ENCODE measurements at regions not wholly inside any gene's neighbourhood (a gene's known extent, or its start where the extent isn't known, plus 50 kb on each side); places are given as distances from the start of the nearest gene placed in this dataset.

DNA sequence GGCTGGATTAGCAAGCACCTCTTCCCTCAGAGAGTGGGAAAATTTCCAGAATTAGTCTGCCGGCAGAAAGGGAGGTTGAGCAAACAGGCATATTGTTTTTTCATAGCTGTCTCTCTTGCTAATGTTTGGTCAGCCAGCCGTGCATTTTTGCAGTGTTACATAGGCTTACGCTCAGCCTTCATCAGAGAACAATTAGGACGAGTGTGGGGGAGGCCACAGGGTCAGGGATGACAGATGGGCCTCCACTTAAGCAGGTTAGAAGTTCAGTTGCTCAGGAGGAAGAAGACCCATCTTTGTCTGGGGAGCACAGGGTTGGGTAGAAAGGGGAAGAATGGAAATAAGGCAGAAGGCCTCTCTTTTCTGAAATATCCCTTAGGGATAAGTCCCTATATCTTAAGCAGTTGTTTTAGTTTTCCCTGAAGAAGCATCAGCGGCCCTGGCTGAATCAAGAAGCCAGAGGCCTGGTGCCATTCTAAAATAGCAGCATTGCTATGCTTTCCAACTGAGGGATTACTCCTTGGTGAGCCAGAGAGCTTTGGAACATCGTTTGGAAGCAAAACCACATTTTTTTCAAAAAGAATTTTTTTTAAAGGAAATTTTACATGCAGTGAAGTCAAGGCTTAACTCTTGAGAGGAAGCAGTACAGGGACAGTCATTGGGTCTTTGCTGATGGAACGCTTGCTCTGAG, 118.8 kb downstream of the SMIM20 start:
- H3K9me3 ChIP-seq = no peaks in the 10 kb centered on the region
- no peaks in the 10 kb centered on the region for H3K4me1 ChIP-seq
- H3K4me2 ChIP-seq = no peak overlapping the region
- POLR2A ChIA-PET = no interaction called here
- no peak overlapping the region for H3K27ac ChIP-seq
- no peak for TF ChIP-seq SREBF2 (IDR thresholded peaks at IDR 0.05)
- no peak for TF ChIP-seq FOSL2 (IDR thresholded peaks at IDR 0.05)
- no peak for TF ChIP-seq FOSL2 (CRISPR knock-in tag; IDR thresholded peaks at IDR 0.05)
- no peak for TF ChIP-seq CHD2 (IDR thresholded peaks at IDR 0.05; ENCODE audit: low read length, partially characterized antibody)
- no peak for TF ChIP-seq RAD21 (conservative IDR thresholded peaks at IDR 0.05 in 1 of 2, IDR thresholded peaks at IDR 0.05 in 1 of 2)
- no peak for TF ChIP-seq FOXS1 (CRISPR knock-in tag; IDR thresholded peaks at IDR 0.05)
- no peak for TF ChIP-seq TP53 (CRISPR knock-in tag; IDR thresholded peaks at IDR 0.05)
- TF ChIP-seq MYC (IDR thresholded peaks at IDR 0.05; ENCODE audit: borderline replicate concordance, low read length) = no peak
- no peak for TF ChIP-seq CHD4 (IDR thresholded peaks at IDR 0.05; ENCODE audit: borderline replicate concordance)
- TF ChIP-seq CTCF (IDR thresholded peaks at IDR 0.05) = no peak
- TF ChIP-seq MAZ (IDR thresholded peaks at IDR 0.05; ENCODE audit: borderline replicate concordance, low read depth, low read length) = no peak
- no peak for TF ChIP-seq E2F6 (IDR thresholded peaks at IDR 0.05; ENCODE audit: borderline replicate concordance, low read depth)
- TF ChIP-seq, protein P1, sequence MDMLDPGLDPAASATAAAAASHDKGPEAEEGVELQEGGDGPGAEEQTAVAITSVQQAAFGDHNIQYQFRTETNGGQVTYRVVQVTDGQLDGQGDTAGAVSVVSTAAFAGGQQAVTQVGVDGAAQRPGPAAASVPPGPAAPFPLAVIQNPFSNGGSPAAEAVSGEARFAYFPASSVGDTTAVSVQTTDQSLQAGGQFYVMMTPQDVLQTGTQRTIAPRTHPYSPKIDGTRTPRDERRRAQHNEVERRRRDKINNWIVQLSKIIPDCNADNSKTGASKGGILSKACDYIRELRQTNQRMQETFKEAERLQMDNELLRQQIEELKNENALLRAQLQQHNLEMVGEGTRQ (IDR thresholded peaks at IDR 0.05) = no peak
- TF ChIP-seq RNF2 (IDR thresholded peaks at IDR 0.05; ENCODE audit: borderline replicate concordance, low read depth) = no peak
- TF ChIP-seq FOSB (CRISPR knock-in tag; IDR thresholded peaks at IDR 0.05) = no peak
- no peak for TF ChIP-seq JUNB (IDR thresholded peaks at IDR 0.05)
- TF ChIP-seq EP300 (IDR thresholded peaks at IDR 0.05) = no peak
- TF ChIP-seq HOXB13 (CRISPR knock-in tag; IDR thresholded peaks at IDR 0.05; ENCODE audit: low read depth) = no peak
- ATAC-seq (no peak), FAIRE-seq (no peak), DNase-seq (ENCODE audit: low read depth in 1 of 2, low spot score in 1 of 2) (no peak)
- WGBS (ENCODE audit: missing lambda C conversion rate) = 37% methylated on average over 7 of the region's 7 CpGs
- H3K4me3 ChIP-seq = no peak overlapping the region
- CTCF ChIA-PET = interaction anchor here (1.9 kb wide), 1 partner anchor 44 kb away, joined by 6 read pairs; no protein-coding TSS in a partner anchor

DNA sequence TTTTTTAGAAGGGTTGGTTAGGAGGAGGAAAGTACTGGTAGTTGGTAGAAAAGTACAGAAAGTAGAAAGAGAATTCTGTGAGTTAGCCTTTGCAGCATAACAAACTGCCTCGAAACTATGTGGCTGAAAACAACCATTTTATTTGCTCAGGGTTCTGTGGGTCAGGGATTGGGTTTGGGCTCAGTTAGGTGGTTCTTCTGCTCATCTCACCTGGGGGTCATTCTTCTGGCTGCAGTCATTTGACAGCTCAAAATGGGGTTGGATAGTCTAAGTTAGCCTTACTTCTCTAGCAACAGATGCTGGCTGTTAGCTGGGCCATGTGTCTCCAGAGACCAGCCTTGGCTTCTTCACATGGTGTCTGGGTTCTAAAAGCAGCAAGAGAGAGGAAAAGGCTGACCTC, 119.4 kb downstream of the SMIM20 start:
- WGBS (ENCODE audit: missing lambda C conversion rate) = 17% methylated on average over 1 of the region's 1 CpG
- no peaks in the 10 kb centered on the region for H3K9me3 ChIP-seq
- ATAC-seq (no peak), DNase-seq (ENCODE audit: low read depth in 1 of 2, low spot score in 1 of 2) (no peak), FAIRE-seq (no peak)
- H3K4me1 ChIP-seq = no peaks in the 10 kb centered on the region
- no peak overlapping the region for H3K4me2 ChIP-seq
- no peak overlapping the region for H3K27ac ChIP-seq
- ChIA-PET CTCF (interaction anchor here (1.9 kb wide), 1 partner anchor 45 kb away, joined by 6 read pairs; no protein-coding TSS in a partner anchor), POLR2A (no interaction called here)
- no peak overlapping the region for H3K4me3 ChIP-seq
- TF ChIP-seq HOXB13 (CRISPR knock-in tag; IDR thresholded peaks at IDR 0.05; ENCODE audit: low read depth) (no peak), PBX3 (IDR thresholded peaks at IDR 0.05) (no peak), TP53 (CRISPR knock-in tag; IDR thresholded peaks at IDR 0.05) (no peak), MAZ (IDR thresholded peaks at IDR 0.05; ENCODE audit: borderline replicate concordance, low read depth, low read length) (no peak), RAD21 (conservative IDR thresholded peaks at IDR 0.05 in 1 of 2, IDR thresholded peaks at IDR 0.05 in 1 of 2) (no peak), NPAS2 (CRISPR knock-in tag; IDR thresholded peaks at IDR 0.05; ENCODE audit: borderline replicate concordance) (no peak), KDM5A (IDR thresholded peaks at IDR 0.05) (no peak), CHD4 (IDR thresholded peaks at IDR 0.05; ENCODE audit: borderline replicate concordance) (no peak), JUN (IDR thresholded peaks at IDR 0.05) (no peak), CHD2 (IDR thresholded peaks at IDR 0.05; ENCODE audit: low read length, partially characterized antibody) (no peak), SREBF2 (IDR thresholded peaks at IDR 0.05) (no peak)
- TF ChIP-seq, protein P2, sequence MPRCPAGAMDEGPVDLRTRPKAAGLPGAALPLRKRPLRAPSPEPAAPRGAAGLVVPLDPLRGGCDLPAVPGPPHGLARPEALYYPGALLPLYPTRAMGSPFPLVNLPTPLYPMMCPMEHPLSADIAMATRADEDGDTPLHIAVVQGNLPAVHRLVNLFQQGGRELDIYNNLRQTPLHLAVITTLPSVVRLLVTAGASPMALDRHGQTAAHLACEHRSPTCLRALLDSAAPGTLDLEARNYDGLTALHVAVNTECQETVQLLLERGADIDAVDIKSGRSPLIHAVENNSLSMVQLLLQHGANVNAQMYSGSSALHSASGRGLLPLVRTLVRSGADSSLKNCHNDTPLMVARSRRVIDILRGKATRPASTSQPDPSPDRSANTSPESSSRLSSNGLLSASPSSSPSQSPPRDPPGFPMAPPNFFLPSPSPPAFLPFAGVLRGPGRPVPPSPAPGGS (IDR thresholded peaks at IDR 0.05) = no peak
- TF ChIP-seq, protein P3, sequence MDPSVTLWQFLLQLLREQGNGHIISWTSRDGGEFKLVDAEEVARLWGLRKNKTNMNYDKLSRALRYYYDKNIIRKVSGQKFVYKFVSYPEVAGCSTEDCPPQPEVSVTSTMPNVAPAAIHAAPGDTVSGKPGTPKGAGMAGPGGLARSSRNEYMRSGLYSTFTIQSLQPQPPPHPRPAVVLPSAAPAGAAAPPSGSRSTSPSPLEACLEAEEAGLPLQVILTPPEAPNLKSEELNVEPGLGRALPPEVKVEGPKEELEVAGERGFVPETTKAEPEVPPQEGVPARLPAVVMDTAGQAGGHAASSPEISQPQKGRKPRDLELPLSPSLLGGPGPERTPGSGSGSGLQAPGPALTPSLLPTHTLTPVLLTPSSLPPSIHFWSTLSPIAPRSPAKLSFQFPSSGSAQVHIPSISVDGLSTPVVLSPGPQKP (IDR thresholded peaks at IDR 0.05; ENCODE audit: low read depth, low read length) = no peak
- TF ChIP-seq, protein P4, sequence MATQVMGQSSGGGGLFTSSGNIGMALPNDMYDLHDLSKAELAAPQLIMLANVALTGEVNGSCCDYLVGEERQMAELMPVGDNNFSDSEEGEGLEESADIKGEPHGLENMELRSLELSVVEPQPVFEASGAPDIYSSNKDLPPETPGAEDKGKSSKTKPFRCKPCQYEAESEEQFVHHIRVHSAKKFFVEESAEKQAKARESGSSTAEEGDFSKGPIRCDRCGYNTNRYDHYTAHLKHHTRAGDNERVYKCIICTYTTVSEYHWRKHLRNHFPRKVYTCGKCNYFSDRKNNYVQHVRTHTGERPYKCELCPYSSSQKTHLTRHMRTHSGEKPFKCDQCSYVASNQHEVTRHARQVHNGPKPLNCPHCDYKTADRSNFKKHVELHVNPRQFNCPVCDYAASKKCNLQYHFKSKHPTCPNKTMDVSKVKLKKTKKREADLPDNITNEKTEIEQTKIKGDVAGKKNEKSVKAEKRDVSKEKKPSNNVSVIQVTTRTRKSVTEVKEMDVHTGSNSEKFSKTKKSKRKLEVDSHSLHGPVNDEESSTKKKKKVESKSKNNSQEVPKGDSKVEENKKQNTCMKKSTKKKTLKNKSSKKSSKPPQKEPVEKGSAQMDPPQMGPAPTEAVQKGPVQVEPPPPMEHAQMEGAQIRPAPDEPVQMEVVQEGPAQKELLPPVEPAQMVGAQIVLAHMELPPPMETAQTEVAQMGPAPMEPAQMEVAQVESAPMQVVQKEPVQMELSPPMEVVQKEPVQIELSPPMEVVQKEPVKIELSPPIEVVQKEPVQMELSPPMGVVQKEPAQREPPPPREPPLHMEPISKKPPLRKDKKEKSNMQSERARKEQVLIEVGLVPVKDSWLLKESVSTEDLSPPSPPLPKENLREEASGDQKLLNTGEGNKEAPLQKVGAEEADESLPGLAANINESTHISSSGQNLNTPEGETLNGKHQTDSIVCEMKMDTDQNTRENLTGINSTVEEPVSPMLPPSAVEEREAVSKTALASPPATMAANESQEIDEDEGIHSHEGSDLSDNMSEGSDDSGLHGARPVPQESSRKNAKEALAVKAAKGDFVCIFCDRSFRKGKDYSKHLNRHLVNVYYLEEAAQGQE (IDR thresholded peaks at IDR 0.05) = no peak
